Prostate gland (tissue), 2 donors: ENCODE measurements at regions not wholly inside any gene's neighbourhood (a gene's known extent, or its start where the extent isn't known, plus 50 kb on each side); places are given as distances from the start of the nearest gene placed in this dataset.

Experiments
- POLR2A ChIP-seq: fragments of 450-650 bp; IDR thresholded peaks from one replicate; pipeline ENCODE4 v1.6.1; 2016; ENCODE audit warnings: antibody characterized with exemption, mild to moderate bottlenecking
- TF ChIP-seq, protein P1 (sequence below), 4 experiments: fragments of 200-600 bp in 2 of 4; fragments of 450-650 bp in 2 of 4; sonication (generic) in 2 of 4; IDR thresholded peaks; 1 replicate in 3 of 4; 2 replicates in 1 of 4; pipeline ENCODE4 v1.5.1; 2016 to 2019; ENCODE audit warnings: antibody characterized with exemption in 4 of 4, mild to moderate bottlenecking in 2 of 4, moderate library complexity in 2 of 4

DNA sequence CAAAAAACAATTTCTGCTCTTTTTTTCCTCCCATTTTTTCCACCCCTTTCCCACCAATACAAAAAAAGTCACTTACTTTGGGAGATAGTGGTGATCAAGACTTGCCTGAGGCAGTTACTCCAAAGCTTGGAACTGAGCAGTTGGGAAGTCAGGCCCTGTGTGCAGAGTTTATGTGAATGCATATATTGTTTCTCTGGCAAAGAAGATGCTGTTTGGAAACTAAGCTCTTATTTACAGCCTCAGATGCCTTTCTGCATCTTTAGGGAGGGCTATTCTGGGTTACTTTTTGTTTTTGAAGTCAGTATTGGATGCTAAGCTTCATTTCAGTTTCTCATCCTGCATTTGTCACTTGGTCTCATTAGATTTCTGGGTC lies 136.3 kb downstream of the ZNF330 start:
- TF ChIP-seq, protein P1, sequence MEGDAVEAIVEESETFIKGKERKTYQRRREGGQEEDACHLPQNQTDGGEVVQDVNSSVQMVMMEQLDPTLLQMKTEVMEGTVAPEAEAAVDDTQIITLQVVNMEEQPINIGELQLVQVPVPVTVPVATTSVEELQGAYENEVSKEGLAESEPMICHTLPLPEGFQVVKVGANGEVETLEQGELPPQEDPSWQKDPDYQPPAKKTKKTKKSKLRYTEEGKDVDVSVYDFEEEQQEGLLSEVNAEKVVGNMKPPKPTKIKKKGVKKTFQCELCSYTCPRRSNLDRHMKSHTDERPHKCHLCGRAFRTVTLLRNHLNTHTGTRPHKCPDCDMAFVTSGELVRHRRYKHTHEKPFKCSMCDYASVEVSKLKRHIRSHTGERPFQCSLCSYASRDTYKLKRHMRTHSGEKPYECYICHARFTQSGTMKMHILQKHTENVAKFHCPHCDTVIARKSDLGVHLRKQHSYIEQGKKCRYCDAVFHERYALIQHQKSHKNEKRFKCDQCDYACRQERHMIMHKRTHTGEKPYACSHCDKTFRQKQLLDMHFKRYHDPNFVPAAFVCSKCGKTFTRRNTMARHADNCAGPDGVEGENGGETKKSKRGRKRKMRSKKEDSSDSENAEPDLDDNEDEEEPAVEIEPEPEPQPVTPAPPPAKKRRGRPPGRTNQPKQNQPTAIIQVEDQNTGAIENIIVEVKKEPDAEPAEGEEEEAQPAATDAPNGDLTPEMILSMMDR (IDR thresholded peaks at IDR 0.05): no peak
- TF ChIP-seq POLR2A: no peak
